Activated CD4-positive, alpha-beta T cell treated with anti-CD3 and anti-CD28 coated beads, Interleukin-2, amount 50 U/mL, for 4 hours (primary cell): ENCODE measurements at regions not wholly inside any gene's neighbourhood (a gene's known extent, or its start where the extent isn't known, plus 50 kb on each side); places are given as distances from the start of the nearest gene placed in this dataset.

Experiments used
- DNase-seq, 2 experiments: peaks; one replicate each; pipeline ENCODE4 v3.0.0-alpha.2; 2020

DNA sequence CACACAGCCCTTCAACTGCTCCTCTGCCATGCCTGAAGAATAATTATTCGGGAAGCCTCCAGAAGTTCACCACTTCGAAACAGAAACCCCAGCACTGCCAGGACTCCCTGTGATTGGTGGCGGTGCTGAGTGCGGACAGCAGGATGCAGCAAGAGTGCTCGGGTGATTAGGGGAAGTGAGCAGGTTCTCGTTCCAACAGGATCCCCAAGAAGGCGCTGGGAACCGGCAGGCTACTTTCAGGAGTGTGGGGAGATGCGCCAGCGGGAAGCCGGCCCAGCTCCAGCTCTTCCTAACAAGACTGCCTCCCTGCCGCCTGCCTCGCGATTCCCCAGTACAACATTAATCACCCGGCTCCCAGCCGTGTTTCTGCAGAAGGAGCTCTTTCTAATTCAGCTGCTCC is 630.2 kb downstream of the BRD1 start:
- no peak for DNase-seq

DNA sequence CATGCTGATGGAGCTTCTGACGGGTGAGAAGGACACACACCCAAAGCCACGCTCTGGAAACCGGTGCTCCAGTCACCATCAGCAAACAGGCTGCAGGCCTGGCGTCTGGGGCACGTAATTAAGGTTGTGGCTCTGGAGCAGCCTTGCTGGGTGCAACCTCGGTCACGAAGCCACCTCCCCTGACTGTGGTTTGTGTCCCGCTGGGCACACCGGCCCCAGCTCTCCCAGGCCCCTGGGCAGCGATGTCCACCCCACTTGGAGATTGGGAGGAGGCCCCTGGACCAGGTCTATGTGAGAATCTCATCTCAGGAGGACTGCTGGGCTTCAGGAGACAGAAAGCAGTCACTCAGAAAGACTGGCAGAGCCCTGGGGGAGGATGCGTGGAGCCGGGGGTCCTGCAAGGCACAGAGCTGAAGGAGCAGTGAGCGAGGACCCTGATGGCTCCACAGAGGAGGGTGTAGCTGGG is 631.6 kb downstream of the BRD1 start:
- no peak for DNase-seq

DNA sequence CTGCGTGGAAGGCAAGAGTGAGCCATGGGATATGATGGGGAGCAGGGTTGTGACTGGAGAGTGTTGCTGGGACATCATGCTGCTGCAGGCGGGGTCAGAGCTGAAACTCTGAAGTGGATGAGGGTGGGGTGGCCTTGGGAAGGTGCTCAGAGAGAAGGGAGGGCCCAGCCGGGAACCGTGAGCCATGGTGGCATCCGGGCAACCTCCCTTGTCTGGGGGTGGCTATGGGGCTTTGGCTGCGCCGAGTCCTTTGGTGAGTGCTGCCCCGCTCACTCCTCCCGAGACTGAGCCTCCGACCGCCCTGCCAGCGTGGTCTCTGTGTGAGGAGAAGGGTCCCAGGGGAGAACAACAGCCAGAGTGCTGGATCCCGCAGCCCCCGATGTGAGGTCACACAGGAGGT is 632.0 kb downstream of the BRD1 start:
- no peak for DNase-seq

DNA sequence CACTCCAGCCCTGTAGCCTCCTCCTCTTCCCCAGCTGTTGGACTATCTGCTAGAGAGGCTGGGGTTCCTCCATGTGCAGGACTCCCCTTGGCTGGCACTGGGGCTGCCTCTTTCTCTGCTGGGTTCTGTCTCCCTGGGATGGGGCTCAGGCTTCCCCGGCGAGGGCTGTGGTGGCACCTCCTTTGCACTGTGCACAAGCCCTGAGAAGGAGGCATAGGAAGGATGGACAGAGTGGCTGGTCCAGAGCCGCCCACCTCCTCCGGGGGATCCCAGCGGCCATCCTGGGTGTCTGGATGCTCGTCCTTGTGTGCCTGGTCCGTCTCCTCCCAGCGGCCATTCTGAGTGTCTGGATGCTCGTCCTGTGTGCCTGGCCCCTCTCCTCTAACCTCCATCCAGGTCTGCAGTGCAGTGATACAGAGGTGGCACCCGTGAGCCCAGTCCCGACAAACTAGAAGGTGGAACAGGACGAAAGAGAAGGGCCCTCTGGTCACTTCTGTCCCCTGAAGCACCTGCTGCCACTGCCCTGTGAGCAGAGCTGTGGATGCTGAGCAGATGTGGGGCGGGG is 633.7 kb downstream of the BRD1 start:
- no peak for DNase-seq

DNA sequence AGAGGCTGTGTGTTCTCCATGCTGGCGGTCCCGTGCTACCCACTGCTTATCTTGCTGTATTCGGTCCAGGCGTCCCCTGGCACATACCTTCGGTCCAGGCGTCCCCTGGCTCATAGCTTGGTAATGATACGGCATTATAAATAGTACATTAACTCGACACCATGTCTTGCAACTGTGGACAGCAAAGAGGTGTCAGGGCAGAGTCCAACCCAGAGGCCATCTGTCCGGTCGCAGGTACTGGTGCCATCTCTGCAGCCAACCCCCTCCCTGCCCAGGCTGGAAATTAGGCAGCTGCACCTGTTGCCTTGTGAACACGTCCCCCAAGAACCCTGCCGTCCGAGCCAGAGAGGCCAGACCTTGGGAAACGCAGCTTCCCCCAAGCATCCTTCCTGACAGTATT is 634.3 kb downstream of the BRD1 start:
- DNase-seq: no peak

DNA sequence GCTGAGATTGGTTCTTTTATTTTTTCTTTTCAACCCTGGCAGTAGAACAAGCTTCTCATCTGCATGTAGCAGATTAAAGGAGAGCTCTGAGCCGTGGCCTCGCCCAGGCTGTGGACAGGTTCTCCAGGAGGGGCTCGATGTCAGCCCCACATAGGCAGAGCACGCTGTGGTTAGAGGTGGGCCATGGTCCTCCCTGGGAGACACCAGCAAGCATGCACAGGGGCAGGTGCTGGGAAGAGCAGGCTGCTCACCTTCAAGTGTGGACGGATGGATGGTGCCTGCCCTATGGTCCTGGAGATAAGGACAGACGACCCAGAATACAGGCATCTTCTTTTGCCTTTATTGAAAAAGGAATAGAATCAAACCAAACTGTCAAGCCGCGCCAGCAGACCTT is 634.8 kb downstream of the BRD1 start:
- DNase-seq: no peak

DNA sequence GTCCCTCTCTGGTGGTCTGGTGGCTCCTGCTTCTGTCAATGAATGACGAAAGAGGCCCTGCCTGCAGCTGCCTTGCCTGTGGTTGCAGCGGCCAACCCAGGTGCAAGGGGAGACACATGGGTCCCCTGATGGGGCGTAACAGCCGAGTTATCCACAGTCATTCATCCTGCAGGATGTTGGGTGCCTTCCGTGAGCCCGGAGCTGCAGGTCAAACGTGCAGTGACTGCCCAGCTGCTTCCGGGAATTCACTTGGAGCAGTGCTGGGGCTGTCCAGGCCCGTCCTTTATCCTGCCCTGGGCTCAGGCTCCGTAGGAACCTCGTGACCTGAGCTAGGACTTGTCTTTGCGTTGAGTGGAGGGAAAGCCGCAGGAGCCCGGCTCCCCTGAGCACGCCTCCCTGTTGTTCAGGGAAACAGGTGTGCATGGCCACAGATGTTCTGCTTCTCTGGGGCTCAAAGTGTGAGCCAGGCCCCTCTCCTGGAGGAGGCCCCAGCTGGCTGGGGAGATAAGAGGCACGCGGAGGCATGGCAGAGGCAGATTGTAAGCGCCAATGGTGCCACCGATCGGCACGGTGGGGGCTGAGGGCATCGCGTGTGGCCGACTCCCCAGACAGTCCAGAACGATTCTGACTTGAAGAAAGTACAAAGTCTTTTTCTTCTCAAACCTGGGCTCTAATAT is 635.4 kb downstream of the BRD1 start:
- no peak for DNase-seq

DNA sequence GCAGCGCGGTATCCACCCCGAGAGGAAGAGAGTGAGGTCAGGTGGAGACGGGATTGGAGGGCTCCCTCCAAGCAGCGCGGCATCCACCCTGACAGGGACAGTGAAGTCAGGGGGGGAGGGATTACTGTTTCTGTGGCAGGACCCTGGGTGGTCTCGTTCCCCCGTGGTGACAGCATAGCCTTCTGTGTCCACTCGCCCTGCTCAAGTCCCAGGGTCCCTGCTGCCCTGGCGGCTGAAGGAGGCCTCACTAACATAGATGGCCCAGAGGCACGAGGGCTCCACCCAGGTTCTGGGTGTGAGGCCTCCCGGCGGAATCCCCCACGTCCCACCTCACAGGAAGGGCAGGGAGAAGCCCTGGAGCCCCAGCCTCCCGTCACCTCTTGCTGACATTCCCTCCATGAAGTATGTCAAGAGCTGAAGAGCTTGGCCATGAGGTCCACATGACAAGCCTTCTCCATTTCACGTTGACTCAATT is 636.1 kb downstream of the BRD1 start:
- DNase-seq: no peak

DNA sequence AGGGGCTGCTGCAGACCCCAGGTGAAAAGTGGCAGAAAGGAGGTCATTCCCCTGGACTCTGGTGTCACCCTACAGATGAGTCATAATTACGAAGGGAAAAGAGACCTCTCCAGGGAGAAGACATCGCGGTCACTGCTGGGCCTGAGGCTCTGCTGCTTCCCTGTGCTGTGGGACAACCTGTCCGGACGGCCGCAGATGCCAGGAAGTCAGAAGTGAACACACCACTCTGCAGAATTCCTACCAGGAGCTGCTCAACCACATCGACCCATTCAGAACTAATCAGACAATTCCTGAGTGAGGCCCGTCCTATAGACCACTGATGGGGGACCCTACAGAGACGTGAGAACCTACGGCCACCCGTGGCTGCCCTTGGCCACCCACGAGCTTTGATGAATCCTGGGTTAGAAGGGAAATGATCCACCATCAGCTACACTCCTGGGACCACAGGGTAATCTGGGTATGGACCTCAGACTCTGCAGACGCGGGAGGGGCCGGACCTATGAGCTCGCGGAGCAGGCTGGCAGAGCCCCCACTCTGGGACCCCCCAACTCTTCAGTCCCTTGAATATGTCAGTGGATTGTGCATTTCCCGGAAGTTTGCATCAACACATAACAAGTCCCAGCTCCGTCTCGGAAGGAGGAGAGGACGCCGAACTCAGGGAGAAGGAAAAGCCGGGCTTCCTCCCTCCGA is 636.7 kb downstream of the BRD1 start:
- DNase-seq: no peak

DNA sequence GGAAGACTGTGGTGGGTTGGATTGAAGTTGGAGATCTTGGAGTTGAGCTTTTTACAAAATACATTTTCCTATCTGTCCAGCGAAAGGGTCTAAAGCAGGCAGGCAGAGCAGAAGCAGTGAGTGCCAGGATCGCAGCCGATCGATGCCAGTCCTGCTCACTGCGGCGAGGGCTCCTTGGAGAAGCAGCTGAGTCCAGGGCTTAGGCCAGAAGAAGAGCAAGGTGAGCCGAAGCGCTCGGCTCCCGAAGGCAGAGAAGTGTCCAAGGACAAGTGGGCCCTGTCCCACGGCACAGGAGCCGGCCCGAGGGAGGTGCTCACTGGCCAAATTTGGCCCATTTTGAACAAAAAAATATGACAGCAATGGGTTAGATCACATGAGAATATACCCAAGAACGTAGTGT is 637.8 kb downstream of the BRD1 start:
- DNase-seq: no peak

DNA sequence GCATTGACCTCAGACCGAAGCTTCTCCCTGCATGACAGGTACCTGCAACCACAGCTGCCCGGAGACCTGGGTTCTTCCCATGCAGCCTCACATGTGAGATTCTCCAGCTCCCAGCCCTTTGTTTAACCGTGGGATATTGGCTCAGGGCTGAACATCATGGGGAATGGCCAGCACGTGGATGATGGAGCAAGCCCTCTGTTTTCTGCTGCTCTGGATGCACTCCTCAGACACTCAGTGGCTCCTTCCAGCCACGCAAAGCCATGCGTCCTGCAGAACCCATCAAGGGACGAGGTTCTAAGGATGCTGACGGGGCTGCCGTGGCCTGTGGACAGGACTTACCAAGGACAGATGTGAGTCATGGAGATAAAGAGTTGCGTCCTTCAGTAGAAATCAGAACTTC is 639.1 kb downstream of the BRD1 start:
- no peak for DNase-seq

DNA sequence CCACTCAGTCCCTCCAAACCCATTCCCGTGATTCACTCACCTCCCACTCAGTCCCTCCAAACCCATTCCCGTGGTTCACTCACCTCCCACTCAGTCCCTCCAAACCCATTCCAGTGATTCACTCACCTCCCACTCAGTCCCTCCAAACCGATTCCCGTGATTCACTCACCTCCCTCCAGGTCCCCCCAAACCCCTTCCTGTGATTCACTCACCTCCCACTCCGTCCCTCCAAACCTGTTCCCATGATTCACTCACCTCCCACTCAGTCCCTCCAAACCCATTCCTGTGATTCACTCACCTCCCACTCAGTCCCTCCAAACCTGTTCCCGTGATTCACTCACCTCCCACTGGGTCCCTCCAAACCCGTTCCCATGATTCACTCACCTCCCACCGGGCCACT is 639.6 kb downstream of the BRD1 start:
- DNase-seq: no peak

DNA sequence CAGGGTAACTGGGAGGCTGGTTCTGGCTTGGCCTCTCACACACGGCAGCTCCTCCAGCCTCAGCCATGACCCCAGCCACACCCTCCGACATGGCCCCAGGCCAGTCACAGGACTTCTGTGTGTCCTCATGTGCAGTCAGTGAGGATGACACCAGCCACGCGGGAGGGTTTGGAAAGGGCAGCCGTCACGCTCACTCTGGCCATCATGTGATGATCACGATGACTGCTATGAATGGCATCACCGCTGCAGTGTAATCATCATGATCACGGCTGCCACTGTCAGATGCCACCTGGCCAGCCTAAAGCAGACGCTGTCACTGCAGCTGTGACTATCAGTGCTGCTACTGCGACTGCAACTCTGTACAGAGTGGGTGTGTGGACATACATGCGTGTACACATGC is 640.9 kb downstream of the BRD1 start:
- DNase-seq: no peak

DNA sequence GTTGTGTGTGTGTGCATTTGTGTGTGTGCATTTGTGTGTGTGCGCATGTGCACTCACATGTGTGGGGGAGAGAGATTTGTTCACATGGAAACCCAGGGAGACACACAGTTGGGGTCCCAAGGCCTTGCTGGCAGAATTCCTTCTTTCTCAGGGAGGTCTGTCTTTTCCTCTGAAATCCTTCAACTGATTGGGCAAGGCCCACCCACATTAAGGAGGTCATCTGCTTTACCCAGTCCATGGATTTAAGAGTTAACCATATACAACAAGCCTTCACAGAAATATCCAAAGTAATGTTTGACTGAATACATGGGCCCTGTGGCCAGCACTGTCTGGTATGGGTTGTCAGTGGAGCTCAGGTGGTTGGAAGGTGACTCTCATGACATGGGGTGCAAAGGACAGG is 641.4 kb downstream of the BRD1 start:
- no peak for DNase-seq

DNA sequence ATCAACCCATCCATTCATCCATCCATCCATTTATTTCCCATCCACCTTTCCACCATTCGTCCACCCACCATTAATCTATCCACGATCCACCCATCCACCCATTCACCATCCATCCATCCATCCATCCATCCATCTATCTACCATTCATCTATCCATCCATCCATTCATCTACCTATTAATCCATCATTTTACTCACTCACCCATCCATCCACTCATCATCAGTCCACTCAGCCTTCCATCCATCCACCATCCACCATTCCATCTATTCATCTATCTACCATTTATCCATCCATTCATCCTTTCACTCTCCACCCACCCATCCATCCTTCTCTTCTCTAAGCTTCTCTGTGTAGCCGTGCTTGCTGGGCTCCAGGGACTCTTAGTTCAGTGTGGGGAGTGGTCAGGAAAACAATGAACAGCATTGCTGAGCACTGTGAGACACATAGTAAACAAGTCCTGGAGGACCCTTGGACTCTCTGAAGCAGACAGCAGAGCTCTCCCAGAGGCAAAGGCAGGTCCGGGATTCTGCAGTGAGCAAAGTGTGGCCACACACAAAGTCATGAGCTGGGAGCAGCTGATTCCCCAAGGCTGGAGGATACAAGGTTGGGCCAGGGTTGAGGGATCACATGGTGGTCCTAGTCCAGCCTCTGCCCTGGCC is 642.2 kb downstream of the BRD1 start:
- no peak for DNase-seq

DNA sequence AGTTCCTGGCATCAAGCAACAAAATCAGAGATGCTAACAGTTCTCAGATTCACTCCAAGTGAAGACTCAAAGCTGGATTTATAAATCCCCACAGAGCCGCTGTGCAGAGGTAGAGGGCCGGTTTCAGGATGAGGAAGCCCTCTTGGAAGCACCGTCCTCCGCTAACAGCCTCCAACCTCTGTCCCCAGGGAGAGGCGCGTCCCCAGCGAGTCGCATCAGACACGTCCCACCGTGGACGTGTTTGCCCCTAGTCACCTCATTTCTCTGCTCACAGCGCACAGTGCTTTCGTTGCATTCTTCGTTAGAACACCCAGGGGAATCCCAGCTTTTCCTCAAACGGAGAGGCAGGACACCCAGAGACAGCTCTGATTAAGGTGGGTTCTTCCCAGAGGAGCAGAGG is 642.9 kb downstream of the BRD1 start:
- DNase-seq: no peak

DNA sequence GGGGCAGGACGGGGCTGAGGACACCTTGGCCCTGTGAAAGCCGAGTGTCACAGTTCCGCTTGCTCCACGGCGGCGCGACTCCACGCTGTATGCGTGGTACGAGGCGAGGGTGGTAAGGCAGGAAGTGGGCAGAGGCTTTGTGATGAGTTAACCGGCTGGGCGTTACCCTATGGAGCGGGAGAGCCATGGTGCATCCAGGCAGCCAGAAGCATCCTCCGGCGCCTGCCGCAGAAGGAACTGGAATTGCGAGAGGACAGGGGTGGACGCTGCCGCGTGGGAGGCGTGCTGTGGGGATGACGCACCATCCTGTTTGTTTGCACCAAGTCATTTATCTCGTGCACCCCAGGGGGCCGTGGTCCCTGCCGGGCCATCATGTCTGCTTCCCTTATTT is 643.9 kb downstream of the BRD1 start:
- DNase-seq: no peak

DNA sequence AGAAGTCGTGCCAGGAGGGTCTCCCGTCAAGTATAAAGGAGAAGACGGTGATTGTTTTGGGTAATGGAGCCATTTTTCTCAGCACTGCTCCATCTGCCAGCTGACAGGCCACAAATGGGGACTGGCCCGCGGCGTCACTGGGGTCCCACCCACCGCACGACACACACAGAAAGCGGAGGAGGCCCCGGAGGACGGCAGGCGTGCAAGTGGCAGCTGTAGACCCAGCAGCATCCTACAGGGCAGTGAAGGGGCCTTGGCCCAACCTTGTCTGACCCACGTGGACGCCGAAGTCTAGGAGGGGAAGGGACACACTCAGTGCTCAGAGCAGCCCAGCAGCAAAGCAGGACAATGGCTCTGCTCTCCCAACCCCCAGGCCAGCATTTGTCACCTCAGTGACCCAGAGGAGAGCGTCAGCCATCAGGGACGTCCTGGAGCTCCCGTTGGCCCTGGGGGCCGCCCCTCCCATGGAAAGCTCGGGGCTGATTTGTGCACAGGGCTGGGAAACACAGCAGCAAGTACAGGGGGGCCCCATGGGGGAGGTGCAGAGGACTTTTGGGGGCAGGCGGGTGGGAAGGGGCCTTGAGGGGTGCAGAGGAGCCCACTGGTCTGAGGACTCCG is 644.4 kb downstream of the BRD1 start:
- no peak for DNase-seq

DNA sequence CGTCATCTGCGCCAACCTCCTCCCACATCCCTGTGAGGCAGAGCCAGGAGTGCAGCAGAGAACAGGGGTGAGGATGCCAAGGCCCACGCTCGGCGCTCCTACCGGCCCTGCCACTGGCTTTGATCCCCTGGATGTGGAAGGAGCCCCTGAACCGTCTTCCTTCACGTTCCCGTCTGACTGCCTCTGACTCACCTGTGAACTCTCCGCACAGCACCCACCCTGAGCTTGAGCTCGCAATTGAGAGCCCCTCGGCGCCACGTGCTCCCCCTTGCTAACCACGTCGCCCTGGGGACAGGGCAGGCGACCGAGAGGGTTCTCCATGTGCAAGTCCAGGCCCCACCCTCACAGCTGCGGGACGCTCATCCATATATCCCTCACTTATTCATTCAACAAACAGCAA is 645.3 kb downstream of the BRD1 start:
- no peak for DNase-seq

DNA sequence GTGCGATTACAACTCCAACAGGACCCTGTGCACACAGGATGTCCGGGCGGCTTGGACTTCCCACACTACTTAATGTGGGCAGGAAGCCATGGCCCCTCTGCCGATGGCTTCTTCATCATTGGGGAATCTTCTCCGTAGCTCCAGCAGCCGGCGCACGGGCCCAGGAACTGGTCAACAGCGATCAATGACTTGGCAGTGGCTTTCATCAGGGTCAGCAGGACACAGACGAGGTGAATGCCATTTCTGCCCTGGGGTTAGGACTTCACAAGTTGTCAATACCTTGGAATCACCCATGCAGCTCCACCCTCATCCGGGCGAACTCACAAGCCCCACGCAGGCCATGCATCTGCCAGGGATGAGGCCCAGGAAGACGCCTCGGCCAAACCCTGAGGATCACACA is 645.7 kb downstream of the BRD1 start:
- DNase-seq: no peak

DNA sequence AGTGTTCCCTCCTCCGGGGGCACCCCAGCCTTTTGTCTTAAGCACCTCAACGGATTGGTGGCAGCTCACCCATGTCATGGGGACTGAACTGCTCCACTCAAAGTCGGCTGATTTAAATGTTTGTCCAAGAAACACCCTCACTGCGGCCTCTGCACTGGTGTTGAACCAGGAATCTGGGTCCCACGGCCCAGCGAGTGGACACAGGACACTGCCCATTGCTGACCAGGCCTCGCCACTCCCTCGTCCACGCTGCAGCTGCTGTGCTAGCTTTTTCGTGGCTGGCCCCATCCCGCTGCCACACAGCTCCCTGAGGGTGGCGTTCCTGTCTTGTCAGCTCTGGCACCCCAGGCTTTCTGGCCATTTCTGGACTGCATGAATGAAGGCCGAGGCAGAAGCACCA is 646.2 kb downstream of the BRD1 start:
- no peak for DNase-seq

DNA sequence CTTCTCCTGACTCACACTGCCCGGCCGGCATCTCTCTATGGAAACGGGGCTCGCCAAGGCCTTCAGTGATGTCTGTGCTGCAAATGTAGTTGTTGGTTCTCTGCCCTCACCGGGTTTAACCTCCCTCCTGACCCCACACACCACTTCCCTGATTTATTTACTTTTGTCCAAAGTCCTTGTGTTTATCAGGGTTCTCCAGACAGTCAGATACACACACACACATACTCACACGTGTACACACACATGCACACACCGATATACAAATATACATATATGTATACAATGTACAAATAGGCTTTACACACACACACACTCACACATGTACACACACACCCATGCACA is 647.0 kb downstream of the BRD1 start:
- DNase-seq: no peak

DNA sequence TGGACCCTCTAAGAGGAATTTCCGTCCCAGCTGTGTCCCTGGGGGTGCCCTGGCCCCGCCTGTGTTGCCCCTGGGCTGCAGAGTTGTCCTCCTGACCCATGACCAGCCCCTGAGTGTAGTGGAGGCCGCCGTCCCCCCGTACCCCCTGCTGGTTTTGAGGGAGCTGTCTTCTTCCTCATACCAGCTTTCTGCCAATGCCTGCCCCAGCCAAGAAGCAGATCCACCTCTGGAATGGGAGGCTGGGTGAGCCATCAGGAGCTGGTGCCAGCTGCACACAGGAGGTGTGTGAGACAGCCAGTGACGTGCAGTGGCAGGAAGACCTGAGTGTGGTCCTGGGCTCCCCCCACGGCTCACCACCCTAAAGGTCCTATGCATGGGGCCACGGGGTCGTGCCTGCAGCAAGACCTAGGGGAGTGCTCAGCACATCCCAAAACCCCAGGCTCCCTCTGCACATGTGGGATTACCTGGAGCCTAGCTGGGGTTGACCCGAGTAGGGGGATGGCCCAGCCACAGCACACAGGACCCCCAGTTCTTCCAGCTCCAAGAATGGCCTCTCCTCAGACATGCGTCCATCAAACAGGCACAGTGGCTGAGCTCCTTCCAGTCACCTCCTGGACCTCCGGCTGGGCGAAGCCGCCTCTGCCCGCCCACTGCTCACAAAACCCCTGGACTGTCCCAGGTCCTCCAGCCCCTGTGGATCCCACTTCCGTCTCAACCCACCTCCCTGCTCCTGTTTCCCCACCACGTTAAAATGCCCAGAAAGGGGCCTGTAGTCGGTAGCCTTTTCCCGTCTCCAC is 647.6 kb downstream of the BRD1 start:
- DNase-seq: no peak
